Transverse colon (tissue), 4 donors: ENCODE measurements at regions not wholly inside any gene's neighbourhood (a gene's known extent, or its start where the extent isn't known, plus 50 kb on each side); places are given as distances from the start of the nearest gene placed in this dataset.

Source experiments
- DNase-seq: peaks from one replicate; pipeline ENCODE4 v3.0.0-alpha.2; 2019
- H3K27ac ChIP-seq, 4 donors: fragments of 200-600 bp; sonication (generic); 2 replicates each; pipeline ENCODE4 v1.5.1; 2016 to 2018; ENCODE audit warnings: inconsistent platforms in 4 of 4
- H3K27me3 ChIP-seq: fragments of 200-600 bp; sonication (generic); 2 replicates; pipeline ENCODE4 v1.5.1; 2017; ENCODE audit warnings: inconsistent platforms
- H3K36me3 ChIP-seq, 4 donors: fragments of 200-600 bp; sonication (generic); 2 replicates each; pipeline ENCODE4 v1.5.1; 2017 to 2019; ENCODE audit warnings: inconsistent platforms in 4 of 4
- H3K4me1 ChIP-seq, 4 donors: fragments of 200-600 bp; sonication (generic); 2 replicates each; pipeline ENCODE4 v1.5.1; 2017 to 2020; ENCODE audit warnings: inconsistent platforms in 4 of 4
- H3K4me3 ChIP-seq, 4 donors: fragments of 200-600 bp; sonication (generic); 1 replicate in 1 of 4; 2 replicates in 3 of 4; pipeline versions ENCODE4 v1.5.1 to v1.6.1; 2017 to 2019; ENCODE audit warnings: inconsistent platforms in 4 of 4
- H3K9me3 ChIP-seq, 2 donors: fragments of 200-600 bp; sonication (generic); 2 replicates each; pipeline ENCODE4 v1.5.1; 2017 to 2019; ENCODE audit warnings: inconsistent platforms in 2 of 2
- EP300 ChIP-seq: sonication (generic); formaldehyde crosslinking; IDR thresholded peaks from one replicate; pipeline ENCODE4 v1.6.1; 2017; ENCODE audit warnings: antibody characterized with exemption, low read depth
- POLR2A ChIP-seq: fragments of 450-650 bp; IDR thresholded peaks from one replicate; pipeline ENCODE4 v1.6.1; 2016; ENCODE audit warnings: antibody characterized with exemption, mild to moderate bottlenecking, moderate library complexity
- POLR2AphosphoS5 ChIP-seq, 3 donors: sonication (generic); formaldehyde crosslinking; IDR thresholded peaks; one replicate each; pipeline ENCODE4 v1.6.1; 2016; ENCODE audit warnings: antibody characterized with exemption in 3 of 3
- WGBS, 2 donors: methylation state at CpG; one replicate each; pipeline ENCODE4 v1.1.5; 2018; ENCODE audit warnings: low coverage in 1 of 2; 5-methylcytosine and 5-hydroxymethylcytosine counted together
- in situ Hi-C, 4 donors: fragments of 200-750 bp; cut with MboI; loops; one replicate each; pipeline versions ENCODE4 v1.15.0 to v1.15.1; 2017; ENCODE audit warnings: low sequenced_read_pairs in 3 of 4, low pct_ligation_motif_present in 1 of 4, low pct_unique_long_range_greater_than_20kb in 1 of 4
- intact Hi-C: fragments of 100-400 bp; cut with DNase I; formaldehyde crosslinking; loops from one replicate; pipeline ENCODE4 v1.15.1; 2023; ENCODE audit warnings: low total_unique reads
- TF ChIP-seq, protein P1 (sequence below), 5 experiments: fragments of 200-600 bp in 3 of 5; fragments of 450-650 bp in 2 of 5; sonication (generic) in 3 of 5; IDR thresholded peaks; 1 replicate in 2 of 5; 2 replicates in 3 of 5; pipeline ENCODE4 v1.5.1; 2016 to 2017; ENCODE audit warnings: antibody characterized with exemption in 5 of 5, inconsistent platforms in 3 of 5, mild to moderate bottlenecking in 2 of 5, moderate library complexity in 1 of 5

GRCh38 chr3:189554868-189555557, 76.2 kb upstream of the TP63 start:
- no peaks in the 10 kb centered on the region for H3K27me3 ChIP-seq
- DNase-seq, result no peak
- H3K36me3 ChIP-seq, result no peaks in the 10 kb centered on the region
- intact Hi-C loops (no loop called here), in situ Hi-C loops (no loop called here)
- H3K27ac ChIP-seq, result no peak overlapping the region
- TF ChIP-seq POLR2A, result no peak
- TF ChIP-seq, protein P1, sequence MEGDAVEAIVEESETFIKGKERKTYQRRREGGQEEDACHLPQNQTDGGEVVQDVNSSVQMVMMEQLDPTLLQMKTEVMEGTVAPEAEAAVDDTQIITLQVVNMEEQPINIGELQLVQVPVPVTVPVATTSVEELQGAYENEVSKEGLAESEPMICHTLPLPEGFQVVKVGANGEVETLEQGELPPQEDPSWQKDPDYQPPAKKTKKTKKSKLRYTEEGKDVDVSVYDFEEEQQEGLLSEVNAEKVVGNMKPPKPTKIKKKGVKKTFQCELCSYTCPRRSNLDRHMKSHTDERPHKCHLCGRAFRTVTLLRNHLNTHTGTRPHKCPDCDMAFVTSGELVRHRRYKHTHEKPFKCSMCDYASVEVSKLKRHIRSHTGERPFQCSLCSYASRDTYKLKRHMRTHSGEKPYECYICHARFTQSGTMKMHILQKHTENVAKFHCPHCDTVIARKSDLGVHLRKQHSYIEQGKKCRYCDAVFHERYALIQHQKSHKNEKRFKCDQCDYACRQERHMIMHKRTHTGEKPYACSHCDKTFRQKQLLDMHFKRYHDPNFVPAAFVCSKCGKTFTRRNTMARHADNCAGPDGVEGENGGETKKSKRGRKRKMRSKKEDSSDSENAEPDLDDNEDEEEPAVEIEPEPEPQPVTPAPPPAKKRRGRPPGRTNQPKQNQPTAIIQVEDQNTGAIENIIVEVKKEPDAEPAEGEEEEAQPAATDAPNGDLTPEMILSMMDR (IDR thresholded peaks at IDR 0.05), result no peak
- TF ChIP-seq EP300, result no peak
- no peak for TF ChIP-seq POLR2AphosphoS5 (IDR thresholded peaks at IDR 0.05)
- H3K4me3 ChIP-seq, result no peak overlapping the region
- H3K9me3 ChIP-seq, result peaks cover 0 to 16% of the 10 kb centered on the region in 2 donors
- no peaks in the 10 kb centered on the region for H3K4me1 ChIP-seq
- 78% methylated on average over 7 of the region's 8 CpGs; no CpG with 5 or more reads in 1 of the 2 donors for WGBS, 2 donors

DNA sequence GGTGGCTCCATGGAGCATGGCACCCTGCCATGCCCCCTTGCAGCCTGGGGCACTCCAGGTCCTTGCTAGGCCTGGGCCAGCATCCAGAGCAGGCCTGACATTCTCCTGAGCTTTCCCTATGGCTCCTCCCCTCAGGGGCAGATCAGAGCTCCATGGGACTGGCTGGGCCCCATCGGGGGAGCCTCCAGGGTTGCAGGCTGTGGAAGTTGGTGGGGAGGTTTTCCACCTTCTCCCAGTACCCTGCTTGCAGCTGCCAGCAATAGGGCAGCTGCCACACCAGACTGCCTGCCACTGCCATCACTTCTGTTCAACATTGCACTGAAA, 75.7 kb upstream of the TP63 start:
- DNase-seq, result no peak
- Histone ChIP-seq H3K4me3 (no peak overlapping the region), H3K27ac (no peak overlapping the region), H3K36me3 (no peaks in the 10 kb centered on the region), H3K27me3 (no peaks in the 10 kb centered on the region), H3K4me1 (no peaks in the 10 kb centered on the region), H3K9me3 (peaks cover 0 to 11% of the 10 kb centered on the region in 2 donors)
- 89% methylated on average over 1 of the region's 1 CpG; no CpG with 5 or more reads in 1 of the 2 donors for WGBS, 2 donors
- TF ChIP-seq, protein P1 (IDR thresholded peaks at IDR 0.05), result no peak
- TF ChIP-seq EP300 (no peak), POLR2A (no peak), POLR2AphosphoS5 (IDR thresholded peaks at IDR 0.05) (no peak)
- in situ Hi-C loops (no loop called here), intact Hi-C loops (no loop called here)

- in situ Hi-C loops (no loop called here), intact Hi-C loops (no loop called here)
- Histone ChIP-seq H3K27ac (no peak overlapping the region), H3K9me3 (no peaks in the 10 kb centered on the region), H3K4me3 (no peak overlapping the region), H3K27me3 (no peaks in the 10 kb centered on the region), H3K36me3 (no peaks in the 10 kb centered on the region), H3K4me1 (no peaks in the 10 kb centered on the region)
- DNase-seq, result no peak
- TF ChIP-seq, protein P1 (IDR thresholded peaks at IDR 0.05), result no peak
- no peak for TF ChIP-seq EP300
- no peak for TF ChIP-seq POLR2AphosphoS5 (IDR thresholded peaks at IDR 0.05)
- TF ChIP-seq POLR2A, result no peak
- 85 to 90% methylated on average over 3 of the region's 3 CpGs for WGBS, 2 donors
Measured at GRCh38 chr3:189557824-189558223, 73.4 kb upstream of the TP63 start.

- Histone ChIP-seq H3K4me3 (no peak overlapping the region), H3K36me3 (no peaks in the 10 kb centered on the region), H3K4me1 (no peaks in the 10 kb centered on the region), H3K27me3 (no peaks in the 10 kb centered on the region), H3K9me3 (no peaks in the 10 kb centered on the region), H3K27ac (no peak overlapping the region)
- TF ChIP-seq EP300 (no peak), POLR2A (no peak)
- no peak for DNase-seq
- intact Hi-C loops (no loop called here), in situ Hi-C loops (no loop called here)
- 76 to 95% methylated on average over 2 of the region's 2 CpGs for WGBS, 2 donors
Measured at GRCh38 chr3:189561256-189561655, 69.9 kb upstream of the TP63 start.
